Activated CD8-positive, alpha-beta T cell treated with anti-CD3 and anti-CD28 coated beads for 36 hours (primary cell): ENCODE measurements at regions not wholly inside any gene's neighbourhood (a gene's known extent, or its start where the extent isn't known, plus 50 kb on each side); places are given as distances from the start of the nearest gene placed in this dataset.

Experiments used
- ATAC-seq: fragments of 200-7000 bp; cut with Tn5 transposase; one replicate; pipeline ENCODE4 v1.10.0; 2021; ENCODE audit warnings: mild to moderate bottlenecking, moderate library complexity
- CTCF ChIA-PET: fragments of 350-600 bp; sonication (Branson Sonifier 250); formaldehyde crosslinking; loops from one replicate; lab custom pipeline; 2021; ENCODE audit warnings: antibody characterized with exemption; lab: Charles Lee
- POLR2A ChIA-PET: fragments of 350-600 bp; sonication (Branson Sonifier 250); formaldehyde crosslinking; loops from one replicate; lab custom pipeline; 2021; ENCODE audit warnings: antibody characterized with exemption; lab: Charles Lee
- DNase-seq: peaks from one replicate; pipeline ENCODE4 v3.0.0-alpha.2; 2020
- H3K27ac Mint-ChIP-seq: one replicate; pipeline ENCODE4 v1.8.0; 2021; ENCODE audit warnings: mild to moderate bottlenecking, mixed read lengths
- H3K27me3 Mint-ChIP-seq: one replicate; pipeline ENCODE4 v1.8.0; 2021; ENCODE audit warnings: mixed read lengths
- H3K36me3 Mint-ChIP-seq: one replicate; pipeline ENCODE4 v1.8.0; 2021; ENCODE audit warnings: low read depth, mixed read lengths
- H3K4me1 Mint-ChIP-seq: one replicate; pipeline ENCODE4 v1.8.0; 2021; ENCODE audit warnings: low read depth, mixed read lengths
- H3K4me3 Mint-ChIP-seq: one replicate; pipeline ENCODE4 v1.8.0; 2021; ENCODE audit warnings: mild to moderate bottlenecking, moderate library complexity, mixed read lengths
- H3K9me3 Mint-ChIP-seq: one replicate; pipeline ENCODE4 v1.8.0; 2021; ENCODE audit warnings: mixed read lengths
- intact Hi-C: fragments of 100-400 bp; cut with micrococcal nuclease; formaldehyde crosslinking; loops from one replicate; pipeline ENCODE4 v1.10.0; 2022
- TF ChIP-seq, protein P1 (sequence below): fragments of 200-600 bp; IDR thresholded peaks from one replicate; pipeline ENCODE4 v1.8.0; 2022; ENCODE audit warnings: antibody characterized with exemption, mild to moderate bottlenecking

DNA sequence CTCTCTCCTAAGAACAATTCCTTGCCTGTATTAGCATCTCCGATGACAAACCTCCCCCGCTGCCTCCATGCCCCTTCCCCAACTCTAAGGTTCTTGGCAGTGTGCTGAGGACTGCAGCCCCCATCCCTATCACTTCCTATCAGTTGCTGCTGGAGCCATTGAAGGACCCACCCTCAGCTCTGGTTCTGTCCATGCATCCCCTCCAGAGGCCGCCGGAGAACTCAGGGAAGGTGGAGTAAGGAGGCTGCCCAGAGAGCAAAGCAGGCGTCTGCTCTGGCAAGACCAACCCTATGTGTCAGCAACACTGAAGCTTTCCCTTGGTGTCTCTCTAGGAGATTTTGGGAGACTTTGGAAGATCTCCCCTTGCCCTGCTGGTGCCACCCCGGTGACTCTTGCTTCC, 1139.5 kb downstream of the TBC1D22A start:
- POLR2A ChIA-PET: no interaction called here
- no peak overlapping the region for H3K4me3 Mint-ChIP-seq
- no peaks in the 10 kb centered on the region for H3K4me1 Mint-ChIP-seq
- peaks cover 5% of the 10 kb centered on the region for H3K27me3 Mint-ChIP-seq
- DNase-seq: no peak
- intact Hi-C loops: no loop called here
- no peaks in the 10 kb centered on the region for H3K36me3 Mint-ChIP-seq
- CTCF ChIA-PET: no interaction called here
- TF ChIP-seq, protein P1, sequence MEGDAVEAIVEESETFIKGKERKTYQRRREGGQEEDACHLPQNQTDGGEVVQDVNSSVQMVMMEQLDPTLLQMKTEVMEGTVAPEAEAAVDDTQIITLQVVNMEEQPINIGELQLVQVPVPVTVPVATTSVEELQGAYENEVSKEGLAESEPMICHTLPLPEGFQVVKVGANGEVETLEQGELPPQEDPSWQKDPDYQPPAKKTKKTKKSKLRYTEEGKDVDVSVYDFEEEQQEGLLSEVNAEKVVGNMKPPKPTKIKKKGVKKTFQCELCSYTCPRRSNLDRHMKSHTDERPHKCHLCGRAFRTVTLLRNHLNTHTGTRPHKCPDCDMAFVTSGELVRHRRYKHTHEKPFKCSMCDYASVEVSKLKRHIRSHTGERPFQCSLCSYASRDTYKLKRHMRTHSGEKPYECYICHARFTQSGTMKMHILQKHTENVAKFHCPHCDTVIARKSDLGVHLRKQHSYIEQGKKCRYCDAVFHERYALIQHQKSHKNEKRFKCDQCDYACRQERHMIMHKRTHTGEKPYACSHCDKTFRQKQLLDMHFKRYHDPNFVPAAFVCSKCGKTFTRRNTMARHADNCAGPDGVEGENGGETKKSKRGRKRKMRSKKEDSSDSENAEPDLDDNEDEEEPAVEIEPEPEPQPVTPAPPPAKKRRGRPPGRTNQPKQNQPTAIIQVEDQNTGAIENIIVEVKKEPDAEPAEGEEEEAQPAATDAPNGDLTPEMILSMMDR: no peak
- H3K27ac Mint-ChIP-seq: no peak overlapping the region
- no peak for ATAC-seq
- H3K9me3 Mint-ChIP-seq: no peaks in the 10 kb centered on the region

DNA sequence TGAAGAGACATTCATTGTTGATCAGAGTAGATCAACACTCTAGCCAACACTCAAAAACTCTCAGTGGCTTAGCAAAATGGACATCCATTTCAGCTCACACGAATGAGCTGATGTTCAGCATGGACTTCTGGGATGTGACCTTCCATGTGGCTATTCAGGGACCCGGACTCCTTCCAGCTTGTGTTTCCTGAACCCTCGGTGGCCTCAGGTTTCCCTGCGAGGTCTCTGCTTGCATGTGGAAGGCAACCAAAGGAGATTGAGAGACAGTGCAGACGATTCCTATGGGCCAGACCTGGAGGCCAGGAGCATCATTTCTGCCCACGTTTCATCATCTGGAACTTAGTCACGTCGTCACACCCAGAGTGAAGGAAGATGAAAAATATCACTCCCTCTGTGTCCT, 1137.4 kb downstream of the TBC1D22A start:
- ChIA-PET CTCF (no interaction called here), POLR2A (no interaction called here)
- Mint-ChIP-seq H3K4me3 (no peak overlapping the region), H3K9me3 (peaks cover under 1% of the 10 kb centered on the region), H3K36me3 (no peaks in the 10 kb centered on the region), H3K27me3 (no peaks in the 10 kb centered on the region), H3K4me1 (no peaks in the 10 kb centered on the region), H3K27ac (no peak overlapping the region)
- ATAC-seq (no peak), DNase-seq (no peak)
- intact Hi-C loops: no loop called here
- TF ChIP-seq, protein P1: no peak

DNA sequence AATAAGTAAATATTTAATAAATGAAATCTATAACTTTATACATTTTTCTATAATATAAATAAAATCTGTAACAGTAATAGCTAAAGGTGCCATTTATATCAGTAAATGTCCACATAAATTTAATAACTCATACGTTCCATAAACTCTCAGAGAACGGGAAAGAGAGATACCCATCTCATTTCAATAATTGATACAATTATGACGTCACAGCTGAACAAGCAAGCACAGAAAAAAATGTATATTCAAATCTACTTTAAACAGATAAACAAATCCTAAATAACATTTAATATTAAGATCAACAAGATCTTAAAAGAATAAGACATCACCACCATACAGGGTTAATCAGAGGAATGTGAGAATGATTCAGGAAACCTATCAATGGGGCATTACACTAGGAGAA, 1136.5 kb downstream of the TBC1D22A start:
- ChIA-PET POLR2A (no interaction called here), CTCF (no interaction called here)
- Mint-ChIP-seq H3K9me3 (peaks cover 6% of the 10 kb centered on the region), H3K27me3 (peaks cover 1% of the 10 kb centered on the region), H3K36me3 (no peaks in the 10 kb centered on the region), H3K4me3 (no peak overlapping the region), H3K4me1 (no peaks in the 10 kb centered on the region), H3K27ac (no peak overlapping the region)
- TF ChIP-seq, protein P1: no peak
- ATAC-seq (no peak), DNase-seq (no peak)
- intact Hi-C loops: no loop called here

DNA sequence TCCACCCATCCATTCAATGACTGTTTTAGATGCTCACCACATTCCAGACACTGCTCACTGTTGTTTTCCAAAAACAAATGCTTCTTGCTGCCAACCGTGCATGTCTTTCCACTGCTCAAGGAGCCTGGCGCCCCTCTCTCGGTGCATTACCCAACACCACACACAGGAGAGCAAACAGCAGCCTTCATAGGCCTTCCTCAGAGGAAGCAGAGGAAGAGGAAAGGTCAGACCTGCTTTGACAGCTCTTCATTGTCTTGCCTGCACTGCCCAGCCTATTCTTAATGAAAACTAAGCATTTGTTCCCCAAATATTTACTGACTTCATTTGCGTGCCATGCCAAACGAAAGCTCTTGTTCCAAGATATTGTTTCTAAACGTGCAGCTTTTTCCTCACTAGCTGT, 1129.2 kb downstream of the TBC1D22A start:
- DNase-seq (no peak), ATAC-seq (no peak)
- intact Hi-C loops: no loop called here
- Mint-ChIP-seq H3K27me3 (peaks cover 3% of the 10 kb centered on the region), H3K9me3 (peaks cover 7% of the 10 kb centered on the region), H3K4me3 (no peak overlapping the region), H3K27ac (no peak overlapping the region), H3K4me1 (no peaks in the 10 kb centered on the region), H3K36me3 (no peaks in the 10 kb centered on the region)
- TF ChIP-seq, protein P1: no peak
- CTCF ChIA-PET: no interaction called here
- POLR2A ChIA-PET: no interaction called here

DNA sequence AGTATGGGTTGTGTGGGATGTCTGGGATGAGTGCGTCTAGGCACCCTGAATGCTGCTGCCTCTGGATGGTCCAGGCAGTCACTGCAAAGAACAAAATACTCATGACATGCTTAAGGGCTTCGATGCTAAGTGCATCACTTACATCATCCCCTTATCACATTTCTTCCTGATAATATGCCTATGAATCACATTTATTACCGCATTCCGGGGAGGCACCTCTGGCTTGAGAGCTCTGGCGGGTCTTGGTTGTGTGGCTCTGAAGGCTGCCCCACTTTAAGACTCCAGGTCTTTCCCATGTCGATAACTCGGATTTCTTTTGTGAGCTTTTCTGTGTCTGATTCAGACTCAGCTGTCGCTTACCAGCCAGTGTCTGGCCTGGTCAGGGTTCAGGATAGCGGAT, 1126.4 kb downstream of the TBC1D22A start:
- Mint-ChIP-seq H3K36me3 (no peaks in the 10 kb centered on the region), H3K9me3 (no peaks in the 10 kb centered on the region), H3K27ac (no peak overlapping the region), H3K4me3 (no peak overlapping the region), H3K4me1 (no peaks in the 10 kb centered on the region), H3K27me3 (peaks cover 2% of the 10 kb centered on the region)
- intact Hi-C loops: no loop called here
- ATAC-seq (no peak), DNase-seq (no peak)
- TF ChIP-seq, protein P1: no peak
- ChIA-PET CTCF (no interaction called here), POLR2A (no interaction called here)
